ENCODE measurements at regions not wholly inside any gene's neighbourhood (a gene's known extent, or its start where the extent isn't known, plus 50 kb on each side); places are given as distances from the start of the nearest gene placed in this dataset.

DNA sequence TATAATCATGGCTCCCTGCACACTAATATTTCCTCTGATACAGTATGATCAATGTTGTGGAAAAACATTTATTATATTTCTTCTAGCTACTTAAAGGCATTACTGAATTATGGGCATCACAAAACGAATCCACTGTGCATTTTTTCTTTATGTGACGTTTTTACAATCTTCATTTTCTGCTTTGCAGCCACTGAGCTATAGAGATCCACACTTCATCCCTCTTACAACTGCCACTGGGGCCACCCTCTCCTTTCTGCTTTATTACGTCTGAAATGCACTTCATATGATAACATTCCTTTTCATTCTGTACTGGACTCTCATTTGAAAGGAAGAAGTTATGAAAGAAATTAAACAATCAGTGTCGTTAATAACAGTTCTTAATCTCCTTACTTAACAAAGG, 394.5 kb upstream of the HNRNPA3 start:
- Mint-ChIP-seq H3K27ac (ENCODE audit: unreplicated experiment) (no peak overlapping the region), H3K9me3 (no peaks in the 10 kb centered on the region), H3K4me3 (no peak overlapping the region), H3K27me3 (ENCODE audit: low read depth) (peaks cover 6% of the 10 kb centered on the region), H3K4me1 (peaks cover 4% of the 10 kb centered on the region), H3K36me3 (ENCODE audit: low read depth) (no peaks in the 10 kb centered on the region)
- DNase-seq (ENCODE audit: low read depth, low spot score) = no peak
- TF ChIP-seq, protein P1, sequence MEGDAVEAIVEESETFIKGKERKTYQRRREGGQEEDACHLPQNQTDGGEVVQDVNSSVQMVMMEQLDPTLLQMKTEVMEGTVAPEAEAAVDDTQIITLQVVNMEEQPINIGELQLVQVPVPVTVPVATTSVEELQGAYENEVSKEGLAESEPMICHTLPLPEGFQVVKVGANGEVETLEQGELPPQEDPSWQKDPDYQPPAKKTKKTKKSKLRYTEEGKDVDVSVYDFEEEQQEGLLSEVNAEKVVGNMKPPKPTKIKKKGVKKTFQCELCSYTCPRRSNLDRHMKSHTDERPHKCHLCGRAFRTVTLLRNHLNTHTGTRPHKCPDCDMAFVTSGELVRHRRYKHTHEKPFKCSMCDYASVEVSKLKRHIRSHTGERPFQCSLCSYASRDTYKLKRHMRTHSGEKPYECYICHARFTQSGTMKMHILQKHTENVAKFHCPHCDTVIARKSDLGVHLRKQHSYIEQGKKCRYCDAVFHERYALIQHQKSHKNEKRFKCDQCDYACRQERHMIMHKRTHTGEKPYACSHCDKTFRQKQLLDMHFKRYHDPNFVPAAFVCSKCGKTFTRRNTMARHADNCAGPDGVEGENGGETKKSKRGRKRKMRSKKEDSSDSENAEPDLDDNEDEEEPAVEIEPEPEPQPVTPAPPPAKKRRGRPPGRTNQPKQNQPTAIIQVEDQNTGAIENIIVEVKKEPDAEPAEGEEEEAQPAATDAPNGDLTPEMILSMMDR (conservative IDR thresholded peaks at IDR 0.05) = no peak

DNA sequence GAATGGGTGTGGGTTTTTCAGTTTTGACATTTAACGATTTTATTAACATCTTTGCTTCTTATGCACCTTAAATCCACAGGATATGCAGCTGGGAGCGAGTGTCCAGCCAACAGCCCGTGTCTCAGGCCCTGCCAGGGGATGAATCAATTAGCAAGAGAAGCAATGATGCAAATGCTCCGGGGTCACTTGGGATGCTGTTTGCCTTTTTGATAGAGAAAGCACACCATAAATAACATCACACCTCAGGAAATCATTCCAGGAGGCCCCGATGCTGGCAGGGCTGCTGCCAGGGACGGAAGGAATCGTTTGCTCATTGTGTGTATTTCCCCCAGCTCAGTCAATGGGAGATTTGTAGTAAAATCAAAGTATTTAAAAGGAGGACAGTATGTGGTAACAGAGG, 394.0 kb upstream of the HNRNPA3 start:
- no peaks in the 10 kb centered on the region for H3K36me3 Mint-ChIP-seq (ENCODE audit: low read depth)
- H3K27ac Mint-ChIP-seq (ENCODE audit: unreplicated experiment) = no peak overlapping the region
- H3K4me1 Mint-ChIP-seq = peaks cover 4% of the 10 kb centered on the region

DNA sequence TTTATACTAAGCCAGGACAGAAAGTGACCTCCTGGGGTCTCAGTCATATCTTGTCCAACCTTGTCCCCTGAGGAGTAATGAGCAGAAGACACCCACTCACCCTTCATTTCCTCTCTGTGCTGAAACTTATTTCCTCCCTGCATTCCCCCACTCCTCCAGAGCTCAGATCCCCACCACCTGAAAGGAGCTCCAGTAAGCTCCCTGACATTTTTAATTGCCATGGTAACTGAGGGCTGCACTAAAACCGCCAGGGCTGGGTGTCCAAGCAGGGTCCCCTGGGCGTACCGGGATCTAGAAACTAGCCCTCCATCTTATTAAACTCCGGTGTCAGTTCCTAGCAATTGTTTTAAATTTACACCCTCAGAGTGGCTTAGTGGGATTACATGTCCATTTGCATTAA, 393.3 kb upstream of the HNRNPA3 start:
- no peak overlapping the region for H3K27ac Mint-ChIP-seq (ENCODE audit: unreplicated experiment)
- DNase-seq (ENCODE audit: low read depth, low spot score) = no peak
- TF ChIP-seq, protein P1 (conservative IDR thresholded peaks at IDR 0.05) = no peak
- no peaks in the 10 kb centered on the region for H3K9me3 Mint-ChIP-seq
- H3K36me3 Mint-ChIP-seq (ENCODE audit: low read depth) = no peaks in the 10 kb centered on the region
- no peak overlapping the region for H3K4me3 Mint-ChIP-seq
- H3K27me3 Mint-ChIP-seq (ENCODE audit: low read depth) = peaks cover 10% of the 10 kb centered on the region
- H3K4me1 Mint-ChIP-seq = peaks cover 4% of the 10 kb centered on the region

More for the DNA sequence above, 394.0 kb upstream of the HNRNPA3 start:
- Mint-ChIP-seq H3K9me3 (no peaks in the 10 kb centered on the region), H3K4me3 (no peak overlapping the region), H3K27me3 (ENCODE audit: low read depth) (peaks cover 9% of the 10 kb centered on the region)
- TF ChIP-seq, protein P1 (conservative IDR thresholded peaks at IDR 0.05) = no peak
- no peak for DNase-seq (ENCODE audit: low read depth, low spot score)

DNA sequence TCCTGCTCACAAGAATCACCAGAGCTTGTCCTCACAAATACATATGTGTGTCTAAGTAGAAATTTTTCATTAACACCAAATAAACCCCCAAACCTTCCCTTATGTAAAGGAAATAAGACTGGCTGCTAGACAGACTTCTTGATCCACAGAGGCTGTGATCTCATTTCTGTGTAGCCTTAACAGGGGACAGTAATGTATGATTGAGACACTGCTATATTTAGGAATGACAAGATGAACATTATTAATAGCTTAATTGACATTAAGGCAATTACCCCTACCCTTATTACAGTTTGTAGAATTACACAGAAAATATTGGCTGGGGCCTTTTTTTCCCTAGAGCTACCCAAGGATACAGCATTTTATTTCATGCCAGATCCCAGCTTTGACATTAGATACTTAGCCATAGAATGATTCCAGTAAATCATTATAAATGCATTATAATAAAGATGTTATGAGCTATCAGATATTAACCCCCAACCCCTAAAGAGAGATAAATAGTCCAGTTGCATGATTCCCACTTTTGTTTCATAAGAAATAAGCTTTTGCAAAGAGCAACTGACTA, 392.1 kb upstream of the HNRNPA3 start:
- H3K27me3 Mint-ChIP-seq (ENCODE audit: low read depth) = peaks cover 20% of the 10 kb centered on the region
- H3K4me1 Mint-ChIP-seq = no peaks in the 10 kb centered on the region
- TF ChIP-seq, protein P1 (conservative IDR thresholded peaks at IDR 0.05) = no peak
- H3K9me3 Mint-ChIP-seq = no peaks in the 10 kb centered on the region
- no peak overlapping the region for H3K4me3 Mint-ChIP-seq
- no peak overlapping the region for H3K27ac Mint-ChIP-seq (ENCODE audit: unreplicated experiment)
- no peak for DNase-seq (ENCODE audit: low read depth, low spot score)
- H3K36me3 Mint-ChIP-seq (ENCODE audit: low read depth) = no peaks in the 10 kb centered on the region

DNA sequence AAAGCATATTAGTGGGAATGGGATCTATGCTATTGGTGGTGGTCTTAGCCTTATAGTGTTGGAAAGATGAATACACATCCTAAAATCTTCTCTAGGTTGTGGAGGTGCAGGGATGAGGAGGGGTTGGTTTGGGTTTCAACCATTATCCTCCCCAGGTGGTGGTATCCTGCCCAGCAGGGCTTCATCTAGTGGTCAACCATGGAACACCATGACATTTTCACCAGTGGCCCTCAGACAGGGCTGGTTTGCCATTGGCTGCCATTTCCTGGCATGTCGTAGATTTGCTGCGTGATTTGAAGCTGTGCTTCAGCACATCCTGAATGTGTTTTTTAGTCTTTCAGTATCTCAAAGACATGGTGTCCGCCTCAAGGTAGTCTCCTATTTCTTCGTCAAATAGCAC, 391.2 kb upstream of the HNRNPA3 start:
- TF ChIP-seq, protein P1 (conservative IDR thresholded peaks at IDR 0.05) = no peak
- DNase-seq (ENCODE audit: low read depth, low spot score) = no peak
- Mint-ChIP-seq H3K27ac (ENCODE audit: unreplicated experiment) (no peak overlapping the region), H3K36me3 (ENCODE audit: low read depth) (no peaks in the 10 kb centered on the region), H3K27me3 (ENCODE audit: low read depth) (peaks cover 23% of the 10 kb centered on the region), H3K9me3 (no peaks in the 10 kb centered on the region), H3K4me1 (no peaks in the 10 kb centered on the region), H3K4me3 (no peak overlapping the region)

All from neural crest cell (in vitro differentiated cells).